Activated CD8-positive, alpha-beta memory T cell treated with anti-CD3 and anti-CD28 coated beads, Interleukin-2, amount 50 U/mL, for 1 hour (primary cell): ENCODE measurements at regions not wholly inside any gene's neighbourhood (a gene's known extent, or its start where the extent isn't known, plus 50 kb on each side); places are given as distances from the start of the nearest gene placed in this dataset.
"Not testable (repeated sequence)": the region's sequence is repeated elsewhere in the genome, so short reads cannot be mapped to it uniquely, and the experiment has no call there.

Experiments
- DNase-seq: peaks from one replicate; pipeline ENCODE4 v3.0.0-alpha.2; 2020; ENCODE audit errors: extremely low read depth

DNA sequence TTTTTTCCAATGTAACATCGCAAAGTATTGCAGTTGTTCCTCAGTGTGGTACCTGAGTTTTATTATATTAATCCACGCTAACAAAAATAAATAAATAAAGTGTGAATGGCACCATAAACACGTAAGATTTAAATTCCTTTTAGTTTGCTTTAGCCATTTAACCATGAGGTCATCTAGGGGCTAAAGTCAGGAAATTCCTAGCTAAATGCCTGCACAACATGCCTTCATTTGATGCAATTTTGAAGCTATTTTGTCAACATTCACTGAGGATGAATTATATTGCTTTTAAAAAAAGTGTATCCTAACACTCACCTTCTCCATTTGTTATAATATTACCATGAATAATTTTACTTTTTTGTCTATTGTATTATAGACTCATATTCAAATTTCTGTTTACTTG is 714.4 kb downstream of the GATA3 start:
- no peak for DNase-seq

DNA sequence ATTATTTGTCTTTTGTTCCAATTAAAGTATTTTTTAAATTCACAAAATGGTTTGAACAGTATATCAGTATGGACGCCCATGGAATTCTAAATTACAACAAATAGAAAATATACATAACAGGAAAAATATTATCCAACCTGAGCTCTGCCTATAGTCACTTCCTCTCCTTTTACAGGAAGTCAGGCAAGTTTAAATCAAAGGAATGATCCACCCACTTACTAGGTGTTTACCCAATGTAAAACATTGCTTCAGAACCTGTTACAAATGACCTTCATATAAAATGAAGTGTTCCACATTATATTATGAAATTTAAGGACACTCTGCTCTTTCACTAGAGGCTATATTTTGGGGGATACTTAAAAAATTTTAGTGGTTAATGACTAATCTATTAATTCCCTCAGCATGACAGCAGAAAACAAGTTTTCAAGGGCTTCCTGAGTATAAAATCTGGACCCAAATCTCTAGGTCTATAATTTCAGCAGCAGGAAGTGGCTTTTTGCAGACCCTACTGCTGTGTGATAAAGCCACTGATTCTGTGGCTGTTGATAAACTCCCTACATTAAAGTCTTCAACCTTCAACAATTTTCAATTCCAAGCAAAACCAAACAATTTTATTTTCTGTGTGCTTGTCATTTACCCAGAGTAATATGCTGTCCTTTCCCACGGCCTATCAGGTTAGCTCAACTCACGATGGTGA is 722.6 kb downstream of the GATA3 start:
- no peak for DNase-seq

DNA sequence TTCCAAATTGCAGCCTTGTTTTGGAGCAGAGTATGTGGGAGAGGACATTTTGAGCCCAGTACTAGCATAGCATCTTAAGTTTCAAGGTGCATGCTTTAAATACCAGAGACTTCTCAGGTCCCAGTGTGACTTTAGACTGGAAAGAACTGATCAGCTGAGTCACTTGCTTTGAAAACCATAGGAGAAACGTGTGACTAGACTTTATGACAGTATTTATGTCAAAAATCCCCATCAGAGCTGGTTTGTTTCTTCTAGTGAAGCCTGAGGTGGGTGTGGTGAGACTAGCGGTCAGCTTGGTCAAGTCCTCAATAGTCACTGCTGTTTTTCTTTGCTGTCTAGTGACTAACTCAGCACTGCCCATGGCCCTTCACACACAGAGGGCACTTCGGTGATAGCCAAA is 724.2 kb downstream of the GATA3 start:
- no peak for DNase-seq

DNA sequence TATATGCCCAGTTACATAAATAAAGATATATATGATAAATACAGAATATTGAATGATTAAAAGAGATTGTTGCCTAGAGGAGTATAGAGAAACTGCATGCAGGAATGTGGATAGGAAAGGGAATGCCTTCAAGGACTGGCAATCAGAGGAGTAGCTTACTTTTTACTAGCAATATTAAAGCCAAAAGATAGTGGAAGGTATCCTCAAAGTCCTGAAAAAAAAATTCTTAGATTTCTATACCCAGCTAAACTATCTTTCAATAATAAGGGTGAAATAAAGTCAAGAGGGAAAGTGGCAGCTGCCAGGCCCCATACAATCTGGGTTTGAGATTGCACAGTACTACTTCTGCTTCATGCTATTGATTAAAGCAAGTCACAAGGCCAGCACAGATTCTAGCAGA is 733.2 kb downstream of the GATA3 start:
- DNase-seq, result no peak

DNA sequence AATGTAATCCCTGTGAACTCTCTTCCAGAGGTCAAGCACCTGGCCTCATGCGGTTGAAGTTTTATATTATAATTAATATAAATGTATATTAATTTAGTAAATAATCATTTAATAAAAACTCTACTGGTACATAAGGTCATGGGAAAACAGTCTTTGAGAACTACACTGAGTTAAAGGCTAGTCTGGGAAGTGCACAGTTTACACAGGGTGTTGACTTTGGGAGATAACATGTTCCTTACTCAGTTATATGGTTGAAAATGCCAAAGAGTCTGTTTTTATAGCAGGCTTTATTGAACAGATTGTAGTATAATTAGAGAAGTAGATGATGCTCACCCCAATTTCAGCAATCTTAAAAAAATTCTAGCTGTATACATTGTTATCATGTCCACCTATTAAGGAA is 735.9 kb downstream of the GATA3 start:
- DNase-seq, result no peak

DNA sequence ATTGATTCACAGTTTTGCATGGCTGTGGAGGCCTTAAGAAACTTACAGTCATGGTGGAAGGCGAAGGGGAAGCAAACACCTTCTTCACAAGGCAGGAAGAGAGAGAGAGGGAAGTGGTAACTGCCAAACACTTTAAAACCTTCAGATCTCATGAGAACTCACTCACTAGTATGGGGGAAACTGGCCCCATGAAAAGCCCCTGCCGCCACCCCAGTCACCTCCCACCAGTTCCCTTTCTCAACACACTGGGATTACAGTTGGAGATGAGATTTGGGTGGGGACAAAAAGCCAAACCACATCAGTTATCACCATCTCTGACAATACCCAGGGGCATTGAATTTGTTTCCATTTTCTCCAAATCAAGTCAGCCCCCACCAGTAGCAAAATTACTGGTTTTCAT is 740.4 kb downstream of the GATA3 start:
- no peak for DNase-seq

DNA sequence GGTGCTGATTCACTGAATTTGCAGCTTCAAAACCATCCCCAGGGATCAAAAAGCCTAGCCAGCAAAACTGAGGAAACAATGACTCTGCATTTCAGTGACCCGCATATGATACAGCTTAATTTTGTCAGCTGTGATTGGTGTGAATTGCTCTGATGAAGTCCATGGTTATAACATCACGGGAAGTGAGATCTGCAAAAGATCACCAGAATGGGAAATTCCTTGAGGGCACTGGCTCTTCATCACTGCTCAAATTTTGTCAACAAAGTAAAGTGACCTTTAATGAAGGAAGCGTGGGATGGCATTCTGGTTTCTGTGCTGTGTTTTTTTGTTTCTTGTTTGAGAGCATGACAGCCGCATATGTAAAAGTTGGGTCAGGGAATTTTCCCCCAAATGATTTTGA is 745.9 kb downstream of the GATA3 start:
- DNase-seq, result no peak

- DNase-seq, result no peak
These were observed 749.5 kb downstream of the GATA3 start for GRCh38 chr10:8803992-8804391.

- DNase-seq, result no peak
These were observed 756.2 kb downstream of the GATA3 start for GRCh38 chr10:8810677-8811076.

DNA sequence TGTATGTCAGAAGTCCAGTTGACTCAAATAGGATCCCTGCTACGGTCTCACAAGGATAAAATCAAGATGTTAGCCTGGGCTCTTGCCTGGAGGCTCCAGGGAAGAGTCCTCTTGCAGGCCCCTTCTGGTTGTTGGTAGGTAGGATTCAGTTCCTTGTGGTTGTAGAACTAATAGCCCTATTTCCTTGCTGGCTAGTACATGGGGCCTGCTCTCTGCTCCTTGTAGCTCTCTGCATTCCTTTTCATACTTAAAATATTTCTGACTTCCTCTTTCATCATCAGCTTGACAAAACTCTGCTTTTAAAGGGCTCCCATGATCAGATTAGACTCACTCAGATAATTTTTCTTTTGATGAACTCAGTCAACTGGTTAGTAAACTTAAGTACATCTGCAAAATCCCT is 756.7 kb downstream of the GATA3 start:
- DNase-seq, result no peak

- DNase-seq, result no peak
These were observed 761.5 kb downstream of the GATA3 start for GRCh38 chr10:8815969-8816368.

- no peak for DNase-seq
These were observed 762.8 kb downstream of the GATA3 start for GRCh38 chr10:8817299-8817698.

GRCh38 chr10:8825611-8826010 is 771.1 kb downstream of the GATA3 start:
- DNase-seq, result no peak

- no peak for DNase-seq
These were observed 775.1 kb downstream of the GATA3 start for GRCh38 chr10:8829592-8829991.

DNA sequence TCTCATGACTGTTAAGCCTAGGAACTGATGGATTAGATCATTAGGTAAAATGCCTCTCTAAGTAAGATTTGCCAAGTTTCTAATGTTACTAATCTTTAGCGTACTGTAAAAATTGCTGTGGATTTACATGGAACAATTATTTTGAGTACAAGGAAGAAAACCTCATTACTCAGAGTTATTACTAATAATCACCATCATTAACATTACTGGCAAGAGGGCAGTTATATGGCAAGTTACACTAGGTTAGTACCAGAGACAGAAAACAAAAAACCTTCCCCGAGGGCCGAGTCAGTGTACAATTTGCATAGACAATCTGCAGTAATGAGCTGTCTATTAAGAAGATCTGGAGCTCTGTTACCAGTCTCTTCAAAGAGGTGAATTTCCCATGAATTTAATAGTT is 775.6 kb downstream of the GATA3 start:
- DNase-seq, result no peak

- no peak for DNase-seq
These were observed 776.4 kb downstream of the GATA3 start for GRCh38 chr10:8830876-8831275.

DNA sequence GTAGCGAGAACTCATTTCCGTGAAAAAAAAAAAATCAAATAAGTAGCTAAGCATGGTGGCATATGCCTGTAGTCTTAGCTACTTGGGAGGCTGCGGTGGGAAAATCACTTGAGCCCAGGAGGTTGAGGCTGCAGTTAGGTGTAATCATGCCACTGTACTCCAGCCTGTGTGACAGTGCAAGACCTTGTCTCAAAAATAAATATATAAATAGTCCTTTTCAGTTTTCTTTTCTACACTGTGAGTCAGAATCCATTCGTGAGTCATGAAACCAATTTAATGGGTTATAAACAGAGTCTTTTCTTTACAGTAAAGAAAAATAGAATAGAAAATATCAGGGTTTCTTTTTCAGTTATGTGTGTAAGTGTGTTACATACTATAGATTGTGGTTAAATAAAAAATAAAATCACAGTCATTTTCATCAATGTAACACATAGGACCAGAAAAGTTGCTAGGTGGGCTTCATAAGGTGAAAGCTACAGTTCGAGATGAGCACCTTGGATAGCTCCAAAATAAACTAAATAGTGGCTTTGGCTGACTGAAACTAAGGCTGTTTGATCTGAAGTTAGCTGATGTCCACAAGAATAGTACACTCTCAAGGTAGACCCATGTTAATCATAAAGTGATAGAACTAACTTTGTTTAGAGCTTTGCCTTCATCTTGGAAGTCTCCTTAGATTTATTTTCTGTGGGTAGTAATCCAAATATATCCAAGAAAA is 781.1 kb downstream of the GATA3 start:
- DNase-seq, result no peak

DNA sequence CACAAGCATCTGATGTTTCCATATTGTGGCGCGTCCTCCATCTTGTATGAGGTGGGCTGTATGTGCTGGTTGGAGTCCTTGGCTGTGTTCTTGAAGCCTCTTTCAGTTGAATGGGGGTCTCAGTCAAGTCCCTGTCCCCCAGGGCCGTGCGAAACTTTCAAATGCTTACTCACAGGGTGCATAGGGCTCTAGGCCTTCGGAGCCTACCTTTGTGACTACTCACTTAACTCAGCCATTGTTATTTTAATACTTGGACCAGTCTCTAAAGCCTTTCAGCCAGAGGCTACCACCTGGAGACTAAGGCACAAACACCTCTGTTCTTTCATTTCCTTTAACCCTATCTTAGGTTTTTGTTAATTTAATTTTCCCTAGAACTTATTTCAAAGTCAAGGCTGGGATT is 785.9 kb downstream of the GATA3 start:
- DNase-seq, result no peak

DNA sequence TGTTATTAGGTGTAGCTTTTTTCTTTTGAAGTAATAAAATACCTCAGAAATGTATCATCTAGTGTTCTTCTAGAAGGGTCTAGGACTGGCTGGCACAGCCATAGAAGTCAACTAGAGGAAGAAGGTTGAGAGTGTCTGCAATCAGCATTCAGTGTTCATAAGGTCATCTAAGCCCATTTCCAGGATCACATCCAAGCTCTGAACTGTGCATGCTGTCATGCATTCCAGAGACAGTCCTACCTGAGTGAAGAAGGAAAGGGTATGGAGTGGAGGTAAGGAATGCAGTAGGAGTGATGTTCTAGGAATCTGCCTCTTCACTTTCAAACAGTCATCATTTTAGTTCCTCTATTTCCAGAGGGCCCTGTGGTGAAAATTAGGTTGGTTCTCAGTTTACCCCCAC is 789.7 kb downstream of the GATA3 start:
- DNase-seq, result no peak

GRCh38 chr10:8852546-8852945 is 798.1 kb downstream of the GATA3 start:
- DNase-seq, result no peak

DNA sequence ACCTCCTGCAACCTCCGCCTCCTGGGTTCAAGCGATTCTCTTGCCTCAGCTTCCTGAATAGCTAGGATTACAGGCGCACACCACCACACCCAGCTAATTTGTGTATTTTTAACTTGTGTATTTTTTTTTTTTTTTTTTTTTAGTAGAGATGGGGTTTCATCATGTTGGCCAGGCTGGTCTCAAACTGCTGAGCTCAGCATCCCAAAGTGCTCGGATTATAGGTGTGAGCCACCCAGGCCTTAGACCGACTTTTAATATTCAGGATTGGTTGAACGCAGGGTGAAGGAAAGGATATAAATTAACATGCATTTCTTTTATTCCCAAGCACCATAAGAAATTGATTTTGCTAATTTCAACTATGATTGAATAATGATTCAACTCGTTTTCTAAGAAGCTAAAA is 798.6 kb downstream of the GATA3 start:
- no peak for DNase-seq

- DNase-seq, result not testable (repeated sequence)
These were observed 814.4 kb downstream of the GATA3 start for GRCh38 chr10:8868924-8869323.

DNA sequence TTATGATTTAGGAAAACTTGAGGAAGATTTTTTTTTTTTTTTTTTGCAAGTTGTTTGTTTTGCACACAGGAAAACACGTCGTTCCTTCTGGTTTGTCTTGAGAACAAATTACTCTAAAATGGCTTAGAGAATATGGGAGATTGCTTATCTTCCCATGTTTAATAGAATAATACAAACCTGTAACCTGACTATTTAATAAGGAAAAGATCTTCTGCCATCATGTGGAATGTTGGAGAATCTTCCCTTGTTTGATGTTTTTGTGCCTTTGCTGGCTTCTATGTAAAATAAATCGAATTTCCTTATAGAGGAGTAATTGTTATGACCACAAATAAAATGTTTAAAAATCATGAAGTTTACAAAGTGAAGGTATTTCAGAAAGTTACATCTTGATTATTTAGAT is 818.8 kb downstream of the GATA3 start:
- no peak for DNase-seq

GRCh38 chr10:8874268-8874667 is 819.8 kb downstream of the GATA3 start:
- DNase-seq, result no peak
